CD8-positive, alpha-beta memory T cell (primary cell): ENCODE measurements at regions not wholly inside any gene's neighbourhood (a gene's known extent, or its start where the extent isn't known, plus 50 kb on each side); places are given as distances from the start of the nearest gene placed in this dataset.
A peak's percentile ranks its signal among the peaks of the same experiment; 100 is the strongest.

Experiments
- CTCF ChIA-PET: fragments of 350-600 bp; sonication (Branson Sonifier 250); formaldehyde crosslinking; loops from one replicate; lab custom pipeline; 2021; ENCODE audit warnings: antibody characterized with exemption; lab: Charles Lee
- POLR2A ChIA-PET: fragments of 350-600 bp; sonication (Branson Sonifier 250); formaldehyde crosslinking; loops from one replicate; lab custom pipeline; 2021; ENCODE audit warnings: antibody characterized with exemption; lab: Charles Lee
- DNase-seq, 5 donors: peaks; one replicate each; pipeline versions ENCODE4 v3.0.0 to v3.0.0-alpha.2; 2020 to 2022; ENCODE audit warnings: mixed read lengths in 1 of 5
- H3K27ac ChIP-seq: one replicate; pipeline ENCODE4 v1.7.0; 2013; ENCODE audit warnings: low read depth, mild to moderate bottlenecking, low read length, moderate library complexity
- H3K27me3 ChIP-seq: 2 replicates; pipeline ENCODE4 v1.7.0; 2013; ENCODE audit warnings: low read length, mild to moderate bottlenecking; ENCODE audit not compliant: insufficient read depth, poor library complexity, severe bottlenecking
- H3K36me3 ChIP-seq: 2 replicates; pipeline ENCODE4 v1.7.0; 2013; ENCODE audit warnings: mild to moderate bottlenecking, low read length, moderate library complexity; ENCODE audit not compliant: insufficient read depth
- H3K4me1 ChIP-seq: 2 replicates; pipeline ENCODE4 v1.7.0; 2013; ENCODE audit warnings: mild to moderate bottlenecking, low read length, moderate library complexity; ENCODE audit not compliant: insufficient read depth
- H3K4me3 ChIP-seq: 2 replicates; pipeline ENCODE4 v1.7.0; 2013; ENCODE audit warnings: mild to moderate bottlenecking, low read length
- H3K9me3 ChIP-seq: 2 replicates; pipeline ENCODE4 v1.7.0; 2013; ENCODE audit warnings: mild to moderate bottlenecking, low read length
- H3K27ac Mint-ChIP-seq, 8 donors: one replicate each; pipeline ENCODE4 v1.8.0; 2020 to 2021; ENCODE audit warnings: mixed read lengths in 8 of 8, mild to moderate bottlenecking in 6 of 8, inconsistent platforms in 3 of 8, moderate library complexity in 3 of 8
- H3K27me3 Mint-ChIP-seq, 2 donors: one replicate each; pipeline ENCODE4 v1.8.0; 2020 to 2021; ENCODE audit warnings: mixed read lengths in 2 of 2, mild to moderate bottlenecking in 1 of 2, moderate library complexity in 1 of 2
- H3K36me3 Mint-ChIP-seq, 3 donors: one replicate each; pipeline ENCODE4 v1.8.0; 2020 to 2021; ENCODE audit warnings: mixed read lengths in 3 of 3, inconsistent platforms in 1 of 3, mild to moderate bottlenecking in 1 of 3
- H3K4me1 Mint-ChIP-seq, 3 donors: one replicate each; pipeline ENCODE4 v1.8.0; 2020 to 2021; ENCODE audit warnings: mixed read lengths in 3 of 3, inconsistent platforms in 1 of 3, mild to moderate bottlenecking in 1 of 3
- H3K4me3 Mint-ChIP-seq, 7 donors: one replicate each; pipeline ENCODE4 v1.8.0; 2020 to 2021; ENCODE audit warnings: mixed read lengths in 7 of 7, mild to moderate bottlenecking in 6 of 7, moderate library complexity in 4 of 7, inconsistent platforms in 2 of 7
- H3K9me3 Mint-ChIP-seq, 5 donors: one replicate each; pipeline ENCODE4 v1.8.0; 2020 to 2022; ENCODE audit warnings: mixed read lengths in 5 of 5, mild to moderate bottlenecking in 3 of 5, moderate library complexity in 2 of 5, inconsistent platforms in 1 of 5

DNA sequence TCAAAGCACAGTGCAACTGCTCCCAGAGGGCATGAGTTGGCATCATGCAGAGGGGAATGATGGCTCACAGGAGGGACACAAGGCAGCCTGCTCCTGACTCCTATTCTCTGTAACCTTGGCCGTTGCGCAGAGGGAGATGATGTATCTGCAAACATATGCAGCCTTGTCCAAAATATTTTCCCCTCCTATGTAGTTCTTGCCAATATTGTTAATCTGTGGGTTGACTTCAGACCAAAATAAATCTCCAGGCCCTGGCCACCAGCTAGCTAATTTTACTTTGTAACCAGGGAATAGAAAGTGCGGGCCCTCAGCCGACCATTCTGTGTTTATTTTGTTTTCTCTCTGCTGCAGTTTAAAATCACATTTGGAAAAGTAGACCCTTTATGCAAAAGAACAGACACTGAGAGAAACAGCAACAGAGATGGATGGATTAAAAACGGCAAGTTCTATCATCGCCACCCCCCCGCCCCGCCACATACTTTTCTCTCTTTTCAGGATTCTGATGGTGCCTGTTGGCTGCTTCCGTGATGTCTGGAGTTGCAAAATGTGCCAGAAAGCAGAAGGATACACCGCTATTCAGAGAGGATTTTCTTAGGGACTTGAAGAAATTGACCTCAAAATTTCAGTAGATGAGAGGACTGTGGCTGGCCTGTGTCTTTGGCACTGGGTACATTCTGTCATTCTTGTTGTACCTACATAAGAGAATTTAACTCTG is 185.3 kb upstream of the BCOR start:
- H3K27ac ChIP-seq: no peak overlapping the region
- H3K36me3 Mint-ChIP-seq: peaks cover 0 to 4% (median 0%) of the 10 kb centered on the region in 3 donors
- H3K27me3 ChIP-seq: no peaks in the 10 kb centered on the region
- POLR2A ChIA-PET: interaction anchor here (0.6 kb wide), 1 partner anchor 107 kb away, joined by 3 read pairs; no protein-coding TSS in a partner anchor
- no peaks in the 10 kb centered on the region for H3K36me3 ChIP-seq
- H3K9me3 Mint-ChIP-seq: peaks cover 2 to 8% (median 4%) of the 10 kb centered on the region in 5 donors
- H3K4me3 ChIP-seq: no peak overlapping the region
- no peak overlapping the region for H3K4me3 Mint-ChIP-seq
- peaks cover 29 to 40% (median 37%) of the 10 kb centered on the region in 3 donors for H3K4me1 Mint-ChIP-seq
- no peak for DNase-seq
- H3K4me1 ChIP-seq: peaks cover 22% of the 10 kb centered on the region
- CTCF ChIA-PET: interaction anchor here (1.0 kb wide), 1 partner anchor 16 kb away, joined by 3 read pairs; no protein-coding TSS in a partner anchor
- H3K9me3 ChIP-seq: no peaks in the 10 kb centered on the region
- H3K27me3 Mint-ChIP-seq: peaks cover 0 to 19% of the 10 kb centered on the region in 2 donors
- no peak overlapping the region for H3K27ac Mint-ChIP-seq

DNA sequence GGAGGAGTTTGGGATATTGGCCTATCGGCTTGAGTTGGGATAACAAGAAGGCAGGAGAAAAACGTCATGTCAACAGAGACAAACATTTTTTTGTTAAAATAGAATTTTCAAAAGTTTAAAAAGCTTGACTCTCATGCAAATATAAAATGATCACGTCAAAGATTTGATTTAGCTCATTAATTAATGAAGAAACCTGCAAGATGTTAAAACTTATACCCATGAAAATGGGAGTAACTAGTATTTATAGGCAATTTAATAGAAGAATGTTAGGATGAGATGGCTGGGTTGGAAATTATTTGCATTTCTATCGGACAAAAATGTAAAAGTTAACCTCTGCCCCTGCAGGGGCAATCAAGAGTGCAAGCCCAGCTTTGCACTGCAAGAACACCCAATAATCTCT is 184.6 kb upstream of the BCOR start:
- Mint-ChIP-seq H3K27me3 (peaks cover 0 to 19% of the 10 kb centered on the region in 2 donors), H3K27ac (no peak overlapping the region), H3K9me3 (peaks cover 2 to 8% (median 4%) of the 10 kb centered on the region in 5 donors), H3K36me3 (peaks cover 0 to 4% (median 0%) of the 10 kb centered on the region in 3 donors), H3K4me1 (peaks cover 31 to 45% (median 44%) of the 10 kb centered on the region in 3 donors), H3K4me3 (no peak overlapping the region)
- no peak overlapping the region for H3K4me3 ChIP-seq
- no peak for DNase-seq
- H3K27ac ChIP-seq: no peak overlapping the region
- peaks cover 22% of the 10 kb centered on the region for H3K4me1 ChIP-seq
- no peaks in the 10 kb centered on the region for H3K9me3 ChIP-seq
- no peaks in the 10 kb centered on the region for H3K27me3 ChIP-seq
- POLR2A ChIA-PET: interaction anchor here (0.6 kb wide), 1 partner anchor 106 kb away, joined by 3 read pairs; no protein-coding TSS in a partner anchor
- CTCF ChIA-PET: interaction anchor here (1.0 kb wide), 1 partner anchor 16 kb away, joined by 3 read pairs; no protein-coding TSS in a partner anchor
- H3K36me3 ChIP-seq: no peaks in the 10 kb centered on the region

GRCh38 chrX:40281336-40282005 is 183.7 kb upstream of the BCOR start:
- Mint-ChIP-seq H3K9me3 (peaks cover 2 to 8% (median 4%) of the 10 kb centered on the region in 5 donors), H3K4me3 (peak overlapping the region in 6 of 7 donors; percentile 10 to 63 (median 48)), H3K4me1 (peaks cover 31 to 45% (median 44%) of the 10 kb centered on the region in 3 donors), H3K36me3 (peaks cover 0 to 4% (median 0%) of the 10 kb centered on the region in 3 donors), H3K27me3 (peaks cover 0 to 19% of the 10 kb centered on the region in 2 donors), H3K27ac (peak overlapping the region in 7 of 8 donors; percentile 1 to 89 (median 76))
- Histone ChIP-seq H3K36me3 (no peaks in the 10 kb centered on the region), H3K4me3 (no peak overlapping the region), H3K4me1 (peaks cover 22% of the 10 kb centered on the region), H3K27ac (no peak overlapping the region), H3K27me3 (no peaks in the 10 kb centered on the region), H3K9me3 (no peaks in the 10 kb centered on the region)
- CTCF ChIA-PET: no interaction called here
- DNase-seq: peak in 3 of 5 donors; percentile 12 to 63 (median 21)
- POLR2A ChIA-PET: no interaction called here

GRCh38 chrX:40279762-40280161 is 182.0 kb upstream of the BCOR start:
- Mint-ChIP-seq H3K27me3 (peaks cover 0 to 22% of the 10 kb centered on the region in 2 donors), H3K27ac (peak overlapping the region; percentile 84 to 98 (median 94)), H3K4me1 (peaks cover 31 to 45% (median 44%) of the 10 kb centered on the region in 3 donors), H3K4me3 (peak overlapping the region in 2 of 7 donors; percentile 20 to 60), H3K36me3 (no peaks in the 10 kb centered on the region), H3K9me3 (peaks cover 0 to 3% (median 0%) of the 10 kb centered on the region in 5 donors)
- H3K4me3 ChIP-seq: no peak overlapping the region
- peaks cover 22% of the 10 kb centered on the region for H3K4me1 ChIP-seq
- no peaks in the 10 kb centered on the region for H3K27me3 ChIP-seq
- H3K36me3 ChIP-seq: no peaks in the 10 kb centered on the region
- POLR2A ChIA-PET: no interaction called here
- H3K27ac ChIP-seq: no peak overlapping the region
- DNase-seq: no peak
- CTCF ChIA-PET: no interaction called here
- no peaks in the 10 kb centered on the region for H3K9me3 ChIP-seq

GRCh38 chrX:40279091-40279430 is 181.3 kb upstream of the BCOR start:
- H3K36me3 ChIP-seq: no peaks in the 10 kb centered on the region
- no peak overlapping the region for H3K4me3 ChIP-seq
- H3K27me3 ChIP-seq: no peaks in the 10 kb centered on the region
- H3K4me3 Mint-ChIP-seq: peak overlapping the region; percentile 4 to 86 (median 58)
- CTCF ChIA-PET: interaction anchor here (1.0 kb wide), 1 partner anchor 11 kb away, joined by 3 read pairs; no protein-coding TSS in a partner anchor
- POLR2A ChIA-PET: no interaction called here
- H3K9me3 Mint-ChIP-seq: peaks cover 0 to 2% (median 0%) of the 10 kb centered on the region in 5 donors
- peaks cover 22% of the 10 kb centered on the region for H3K4me1 ChIP-seq
- no peaks in the 10 kb centered on the region for H3K36me3 Mint-ChIP-seq
- no peaks in the 10 kb centered on the region for H3K9me3 ChIP-seq
- H3K27me3 Mint-ChIP-seq: peaks cover 0 to 22% of the 10 kb centered on the region in 2 donors
- H3K4me1 Mint-ChIP-seq: peaks cover 31 to 45% (median 44%) of the 10 kb centered on the region in 3 donors
- peak overlapping the region; percentile 51 for H3K27ac ChIP-seq
- DNase-seq: no peak
- peak overlapping the region; percentile 84 to 98 (median 94) for H3K27ac Mint-ChIP-seq

GRCh38 chrX:40278340-40279090 is 180.8 kb upstream of the BCOR start:
- Mint-ChIP-seq H3K9me3 (peaks cover 0 to 2% (median 0%) of the 10 kb centered on the region in 5 donors), H3K27me3 (peaks cover 0 to 21% of the 10 kb centered on the region in 2 donors), H3K4me1 (peaks cover 31 to 45% (median 44%) of the 10 kb centered on the region in 3 donors), H3K36me3 (no peaks in the 10 kb centered on the region), H3K27ac (peak overlapping the region; percentile 90 to 98 (median 94)), H3K4me3 (peak overlapping the region; percentile 8 to 86 (median 60))
- Histone ChIP-seq H3K4me3 (no peak overlapping the region), H3K36me3 (no peaks in the 10 kb centered on the region), H3K27ac (peak overlapping the region; percentile 51), H3K27me3 (no peaks in the 10 kb centered on the region), H3K9me3 (no peaks in the 10 kb centered on the region), H3K4me1 (peaks cover 22% of the 10 kb centered on the region)
- CTCF ChIA-PET: interaction anchor here (0.9 to 1.0 kb wide), 2 partner anchors 11 to 102 kb away, joined by 3 read pairs; no protein-coding TSS in a partner anchor
- peak; percentile 13 to 89 (median 60) for DNase-seq
- POLR2A ChIA-PET: no interaction called here

GRCh38 chrX:40277672-40278071 is 179.9 kb upstream of the BCOR start:
- H3K27me3 Mint-ChIP-seq: peaks cover 0 to 18% of the 10 kb centered on the region in 2 donors
- Histone ChIP-seq H3K4me1 (peaks cover 22% of the 10 kb centered on the region), H3K4me3 (no peak overlapping the region), H3K9me3 (no peaks in the 10 kb centered on the region), H3K27ac (no peak overlapping the region), H3K36me3 (no peaks in the 10 kb centered on the region), H3K27me3 (no peaks in the 10 kb centered on the region)
- H3K36me3 Mint-ChIP-seq: no peaks in the 10 kb centered on the region
- H3K9me3 Mint-ChIP-seq: peaks cover 0 to 2% (median 0%) of the 10 kb centered on the region in 5 donors
- H3K4me1 Mint-ChIP-seq: peaks cover 31 to 45% (median 44%) of the 10 kb centered on the region in 3 donors
- ChIA-PET CTCF (no interaction called here), POLR2A (no interaction called here)
- no peak for DNase-seq
- H3K27ac Mint-ChIP-seq: peak overlapping the region in 4 of 8 donors; percentile 90 to 98 (median 95)
- H3K4me3 Mint-ChIP-seq: no peak overlapping the region
